Stimulated activated CD8-positive, alpha-beta memory T cell treated with anti-CD3 and anti-CD28 coated beads, Interleukin-7, amount 100 ng/mL, for 24 hours (primary cell): ENCODE measurements at regions not wholly inside any gene's neighbourhood (a gene's known extent, or its start where the extent isn't known, plus 50 kb on each side); places are given as distances from the start of the nearest gene placed in this dataset.
"Not testable (repeated sequence)": the region's sequence is repeated elsewhere in the genome, so short reads cannot be mapped to it uniquely, and the experiment has no call there.

Experiments used
- DNase-seq: peaks from one replicate; pipeline ENCODE4 v3.0.0-alpha.2; 2020; ENCODE audit warnings: low read depth

- no peak for DNase-seq
Measured at GRCh38 chr1:65590279-65590678, 169.8 kb downstream of the LEPR start.

- DNase-seq, result no peak
Measured at GRCh38 chr1:65593516-65593915, 173.0 kb downstream of the LEPR start.

- no peak for DNase-seq
Measured at GRCh38 chr1:65595724-65596123, 175.3 kb downstream of the LEPR start.

GRCh38 chr1:65596768-65597167, 176.3 kb downstream of the LEPR start:
- no peak for DNase-seq

- DNase-seq, result no peak
Measured at GRCh38 chr1:65605621-65606020, 185.2 kb downstream of the LEPR start.

- DNase-seq, result no peak
Measured at GRCh38 chr1:65606426-65606825, 186.0 kb downstream of the LEPR start.

- no peak for DNase-seq
Measured at GRCh38 chr1:65613884-65614283, 178.8 kb upstream of the PDE4B start.

- DNase-seq, result no peak
Measured at GRCh38 chr1:65615859-65616258, 176.8 kb upstream of the PDE4B start.

- not testable (repeated sequence) for DNase-seq
Measured at GRCh38 chr1:65621721-65622120, 171.0 kb upstream of the PDE4B start.

- no peak for DNase-seq
Measured at GRCh38 chr1:65623895-65624294, 168.8 kb upstream of the PDE4B start.

- no peak for DNase-seq
Measured at GRCh38 chr1:65625528-65625927, 167.2 kb upstream of the PDE4B start.

- DNase-seq, result no peak
Measured at GRCh38 chr1:65626003-65626402, 166.7 kb upstream of the PDE4B start.

GRCh38 chr1:65629788-65630187, 162.9 kb upstream of the PDE4B start:
- DNase-seq, result no peak

GRCh38 chr1:65630855-65631254, 161.8 kb upstream of the PDE4B start:
- no peak for DNase-seq

- DNase-seq, result no peak
Measured at GRCh38 chr1:65632235-65632634, 160.5 kb upstream of the PDE4B start.

GRCh38 chr1:65640046-65640445, 152.6 kb upstream of the PDE4B start:
- no peak for DNase-seq

- DNase-seq, result not testable (repeated sequence)
Measured at GRCh38 chr1:65649185-65649584, 143.5 kb upstream of the PDE4B start.

- no peak for DNase-seq
Measured at GRCh38 chr1:65650682-65651081, 142.0 kb upstream of the PDE4B start.

GRCh38 chr1:65654526-65654925, 138.2 kb upstream of the PDE4B start:
- DNase-seq, result not testable (repeated sequence)

GRCh38 chr1:65657609-65658008, 135.1 kb upstream of the PDE4B start:
- not testable (repeated sequence) for DNase-seq

- DNase-seq, result no peak
Measured at GRCh38 chr1:65658122-65658521, 134.6 kb upstream of the PDE4B start.

- no peak for DNase-seq
Measured at GRCh38 chr1:65668368-65668767, 124.3 kb upstream of the PDE4B start.

- DNase-seq, result no peak
Measured at GRCh38 chr1:65670518-65670917, 122.2 kb upstream of the PDE4B start.

GRCh38 chr1:65674522-65674921, 118.2 kb upstream of the PDE4B start:
- no peak for DNase-seq

GRCh38 chr1:65679773-65680172, 112.9 kb upstream of the PDE4B start:
- no peak for DNase-seq
